Smooth muscle cell (in vitro differentiated cells): ENCODE measurements at regions not wholly inside any gene's neighbourhood (a gene's known extent, or its start where the extent isn't known, plus 50 kb on each side); places are given as distances from the start of the nearest gene placed in this dataset.
"Not testable (repeated sequence)": the region's sequence is repeated elsewhere in the genome, so short reads cannot be mapped to it uniquely, and the experiment has no call there.

ENCODE experiments used
- DNase-seq: peaks from one replicate; lab custom pipeline; 2025; ENCODE audit not compliant: unreplicated experiment; lab: John Stamatoyannopoulos, UW
- H2AFZ ChIP-seq: fragments of 200-600 bp; sonication (generic); 2 replicates; pipeline ENCODE4 v1.6.0; 2016; ENCODE audit warnings: antibody characterized with exemption, low read depth, mild to moderate bottlenecking
- H3F3A ChIP-seq: fragments of 200-600 bp; sonication (generic); 2 replicates; pipeline ENCODE4 v1.6.0; 2017; ENCODE audit warnings: antibody characterized with exemption, low read depth
- H3K27ac ChIP-seq: fragments of 200-600 bp; sonication (generic); 2 replicates; pipeline ENCODE4 v1.5.1; 2016; ENCODE audit warnings: low read depth, mild to moderate bottlenecking
- H3K27me3 ChIP-seq: fragments of 200-600 bp; sonication (generic); 2 replicates; pipeline ENCODE4 v1.6.1; 2016; ENCODE audit warnings: low read depth, mild to moderate bottlenecking
- H3K36me3 ChIP-seq: fragments of 200-600 bp; sonication (generic); 2 replicates; pipeline ENCODE4 v1.5.1; 2016; ENCODE audit warnings: low read depth
- H3K4me1 ChIP-seq: fragments of 200-600 bp; sonication (generic); 2 replicates; pipeline ENCODE4 v1.5.1; 2016; ENCODE audit warnings: low read depth
- H3K4me2 ChIP-seq: fragments of 200-600 bp; sonication (generic); 2 replicates; pipeline ENCODE4 v1.6.0; 2016; ENCODE audit warnings: mild to moderate bottlenecking
- H3K4me3 ChIP-seq: fragments of 200-600 bp; sonication (generic); 2 replicates; pipeline ENCODE4 v1.5.1; 2016; ENCODE audit warnings: mild to moderate bottlenecking
- H3K79me2 ChIP-seq: fragments of 200-600 bp; sonication (generic); 2 replicates; pipeline ENCODE4 v1.6.0; 2016; ENCODE audit warnings: low read depth, mild to moderate bottlenecking
- H3K9ac ChIP-seq: fragments of 200-600 bp; sonication (generic); 2 replicates; pipeline ENCODE4 v1.6.0; 2016; ENCODE audit warnings: low read depth
- H3K9me3 ChIP-seq: fragments of 200-600 bp; sonication (generic); replicated peaks from 2 replicates; pipeline ENCODE4 v1.5.1; 2016; ENCODE audit warnings: low read depth
- H4K20me1 ChIP-seq: fragments of 200-600 bp; sonication (generic); 2 replicates; pipeline ENCODE4 v1.6.0; 2016; ENCODE audit warnings: low read depth
- WGBS: methylation state at CpG from one replicate; pipeline ENCODE4 v1.1.7; 2016; ENCODE audit warnings: low lambda C conversion rate; 5-methylcytosine and 5-hydroxymethylcytosine counted together
- TF ChIP-seq, protein P1 (sequence below): fragments of 200-600 bp; sonication (generic); IDR thresholded peaks from 2 replicates; pipeline ENCODE4 v1.5.1; 2017; ENCODE audit warnings: borderline replicate concordance, mild to moderate bottlenecking, antibody characterized with exemption; ENCODE audit not compliant: insufficient read depth, poor library complexity, severe bottlenecking

DNA sequence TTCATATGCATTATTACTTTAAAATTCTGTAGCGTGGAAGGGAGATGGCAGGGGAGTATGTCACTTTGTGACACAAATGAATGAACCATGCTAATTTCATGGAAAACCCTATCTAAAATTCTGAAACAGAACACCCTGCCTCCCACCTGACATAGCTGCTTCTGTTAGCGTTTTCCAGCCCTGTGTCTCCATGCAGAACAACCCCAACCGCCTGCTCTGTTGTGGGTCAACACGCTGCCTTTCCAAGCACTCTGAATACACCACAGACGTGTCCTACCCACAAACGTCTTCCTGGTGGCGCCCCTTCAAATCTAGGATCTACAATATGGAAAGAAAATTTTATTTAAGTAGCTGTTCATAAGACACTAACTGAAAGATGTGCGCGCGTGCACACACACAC, 238.6 kb downstream of the TRIML1 start:
- H3K27me3 ChIP-seq = no peaks in the 10 kb centered on the region
- DNase-seq = no peak
- no peak overlapping the region for H3K4me3 ChIP-seq
- TF ChIP-seq, protein P1, sequence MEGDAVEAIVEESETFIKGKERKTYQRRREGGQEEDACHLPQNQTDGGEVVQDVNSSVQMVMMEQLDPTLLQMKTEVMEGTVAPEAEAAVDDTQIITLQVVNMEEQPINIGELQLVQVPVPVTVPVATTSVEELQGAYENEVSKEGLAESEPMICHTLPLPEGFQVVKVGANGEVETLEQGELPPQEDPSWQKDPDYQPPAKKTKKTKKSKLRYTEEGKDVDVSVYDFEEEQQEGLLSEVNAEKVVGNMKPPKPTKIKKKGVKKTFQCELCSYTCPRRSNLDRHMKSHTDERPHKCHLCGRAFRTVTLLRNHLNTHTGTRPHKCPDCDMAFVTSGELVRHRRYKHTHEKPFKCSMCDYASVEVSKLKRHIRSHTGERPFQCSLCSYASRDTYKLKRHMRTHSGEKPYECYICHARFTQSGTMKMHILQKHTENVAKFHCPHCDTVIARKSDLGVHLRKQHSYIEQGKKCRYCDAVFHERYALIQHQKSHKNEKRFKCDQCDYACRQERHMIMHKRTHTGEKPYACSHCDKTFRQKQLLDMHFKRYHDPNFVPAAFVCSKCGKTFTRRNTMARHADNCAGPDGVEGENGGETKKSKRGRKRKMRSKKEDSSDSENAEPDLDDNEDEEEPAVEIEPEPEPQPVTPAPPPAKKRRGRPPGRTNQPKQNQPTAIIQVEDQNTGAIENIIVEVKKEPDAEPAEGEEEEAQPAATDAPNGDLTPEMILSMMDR = no peak
- H3K9me3 ChIP-seq = peaks cover 8% of the 10 kb centered on the region
- no peak overlapping the region for H2AFZ ChIP-seq
- no peak overlapping the region for H3K27ac ChIP-seq
- H3K36me3 ChIP-seq = no peaks in the 10 kb centered on the region
- no peaks in the 10 kb centered on the region for H3F3A ChIP-seq
- WGBS = 95% methylated on average over 10 of the region's 10 CpGs
- no peak overlapping the region for H3K9ac ChIP-seq
- no peaks in the 10 kb centered on the region for H3K79me2 ChIP-seq
- no peaks in the 10 kb centered on the region for H3K4me1 ChIP-seq
- H3K4me2 ChIP-seq = no peak overlapping the region
- H4K20me1 ChIP-seq = no peaks in the 10 kb centered on the region

DNA sequence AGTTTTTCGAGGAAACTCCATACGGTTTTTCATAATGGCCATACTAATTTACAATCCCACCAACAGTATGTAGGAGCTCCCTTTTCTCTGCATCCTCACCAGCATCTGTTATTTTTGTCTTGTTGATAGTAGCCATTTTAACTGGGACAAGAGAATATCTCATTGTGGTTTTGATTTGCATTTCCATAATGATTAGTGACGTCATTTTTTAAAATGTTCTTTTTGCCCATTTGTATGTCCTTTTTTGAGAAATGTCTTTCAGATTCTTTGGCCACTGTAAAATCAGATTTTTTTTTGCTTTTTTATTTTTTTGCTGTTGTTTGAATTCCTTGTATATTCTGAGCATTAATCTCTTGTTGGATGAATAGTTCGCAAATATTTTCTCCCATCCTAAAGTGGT, 243.9 kb downstream of the TRIML1 start:
- Histone ChIP-seq H3K4me3 (no peak overlapping the region), H4K20me1 (no peaks in the 10 kb centered on the region), H3K4me1 (peaks cover 12% of the 10 kb centered on the region), H3F3A (no peaks in the 10 kb centered on the region), H3K36me3 (no peaks in the 10 kb centered on the region), H3K4me2 (no peak overlapping the region), H3K27me3 (no peaks in the 10 kb centered on the region), H3K9ac (no peak overlapping the region), H3K79me2 (no peaks in the 10 kb centered on the region), H3K9me3 (no peaks in the 10 kb centered on the region), H2AFZ (no peak overlapping the region), H3K27ac (no peak overlapping the region)
- 97% methylated on average over 4 of the region's 4 CpGs for WGBS
- TF ChIP-seq, protein P1 = no peak
- no peak for DNase-seq

DNA sequence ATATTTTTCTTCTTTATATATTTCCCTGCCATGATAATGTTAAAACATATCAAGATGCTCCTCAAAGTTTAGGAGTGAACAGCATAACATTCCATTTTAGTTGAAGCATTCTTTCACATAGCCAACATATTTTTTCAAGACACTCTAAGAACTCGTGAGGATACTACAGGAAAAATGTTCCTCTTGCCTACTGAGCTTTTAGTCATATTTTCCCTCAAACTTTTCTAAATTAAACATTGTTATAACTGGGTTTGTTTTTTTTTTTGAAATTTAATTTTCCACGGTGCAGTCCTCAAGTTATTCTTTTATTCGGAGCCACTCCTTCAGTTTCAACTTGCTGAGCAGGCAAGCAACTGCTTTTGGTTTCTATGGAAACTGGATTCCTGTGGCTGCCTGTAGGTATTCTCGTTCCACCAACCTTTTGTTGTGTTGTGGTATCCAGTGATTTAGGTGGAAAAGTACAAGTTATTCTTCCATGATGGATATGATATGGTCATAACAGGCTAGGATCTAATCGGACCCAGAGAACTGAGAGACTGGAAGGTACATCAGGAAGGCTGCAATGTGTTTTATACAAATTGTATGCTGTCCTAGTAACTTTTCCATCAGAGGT, 248.0 kb downstream of the TRIML1 start:
- Histone ChIP-seq H4K20me1 (no peaks in the 10 kb centered on the region), H3K4me3 (peak overlapping the region; percentile 17), H3K9me3 (no peaks in the 10 kb centered on the region), H3K4me1 (peaks cover 12% of the 10 kb centered on the region), H3K27ac (peak overlapping the region; percentile 65), H3F3A (no peaks in the 10 kb centered on the region), H3K4me2 (peak overlapping the region; percentile 80), H3K27me3 (no peaks in the 10 kb centered on the region), H3K9ac (peak overlapping the region; percentile 75), H3K79me2 (no peaks in the 10 kb centered on the region), H2AFZ (no peak overlapping the region), H3K36me3 (no peaks in the 10 kb centered on the region)
- whole genome bisulfite sequencing = 39% methylated on average over 5 of the region's 5 CpGs
- TF ChIP-seq, protein P1 = no peak
- DNase-seq = no peak

DNA sequence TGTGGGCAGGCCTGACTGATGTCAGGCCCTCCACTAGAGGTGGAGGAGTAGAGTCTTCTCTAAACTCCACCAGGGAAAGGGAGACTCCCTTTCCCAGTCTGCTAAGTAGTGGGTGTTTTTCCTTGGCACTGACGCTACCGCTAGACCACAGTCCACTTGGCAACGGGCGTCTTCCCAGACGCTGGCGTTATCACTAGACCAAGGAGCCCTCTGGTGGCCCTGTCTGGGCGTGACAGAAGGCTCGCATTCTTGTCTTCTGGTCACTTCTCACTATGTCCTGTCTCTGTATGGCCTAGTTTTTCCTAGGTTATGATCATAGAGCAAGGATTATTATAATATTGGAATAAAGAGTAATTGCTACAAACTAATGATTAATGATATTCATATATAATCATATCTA, 252.1 kb downstream of the TRIML1 start:
- H3K9me3 ChIP-seq, H3K79me2 ChIP-seq, H3K4me2 ChIP-seq, H3K4me3 ChIP-seq, H3K36me3 ChIP-seq, H2AFZ ChIP-seq, H3K27ac ChIP-seq, DNase-seq, H4K20me1 ChIP-seq, H3K27me3 ChIP-seq, H3F3A ChIP-seq, H3K9ac ChIP-seq: not testable (repeated sequence)
- H3K4me1 ChIP-seq = peaks cover 11% of the 10 kb centered on the region
- WGBS = 98% methylated on average over 8 of the region's 8 CpGs
